ENCODE measurements at regions not wholly inside any gene's neighbourhood (a gene's known extent, or its start where the extent isn't known, plus 50 kb on each side); places are given as distances from the start of the nearest gene placed in this dataset.

- TF ChIP-seq NFAT5 (CRISPR knock-in tag; IDR thresholded peaks at IDR 0.05) (no peak), ZNF382 (CRISPR knock-in tag; IDR thresholded peaks at IDR 0.05; ENCODE audit: borderline replicate concordance) (no peak), ZNF251 (CRISPR knock-in tag; IDR thresholded peaks at IDR 0.05) (no peak), SP5 (CRISPR knock-in tag; IDR thresholded peaks at IDR 0.05; ENCODE audit: borderline replicate concordance, low read depth) (no peak), ZNF674 (CRISPR knock-in tag; IDR thresholded peaks at IDR 0.05; ENCODE audit: low read depth) (no peak)
These were observed 279.9 kb upstream of the SEMA3C start (continued) for GRCh38 chr7:81198766-81199165.

GRCh38 chr7:81197266-81197665 lies 278.4 kb upstream of the SEMA3C start:
- DNase-seq (ENCODE audit: low spot score) = no peak
- Histone ChIP-seq H3K27ac (ENCODE audit: extremely low read length, insufficient read depth, low read length) (no peak overlapping the region), H3K4me2 (ENCODE audit: low read depth, low read length) (no peak overlapping the region), H3K9me3 (ENCODE audit: low read length) (no peaks in the 10 kb centered on the region), H3K9ac (ENCODE audit: insufficient read depth, low read depth, low read length) (no peak overlapping the region), H3K4me1 (ENCODE audit: insufficient read depth, low read length) (0 out of 2 replicates have a peak, but pooled peaks cover 6% of the 10 kb centered on the region), H2AFZ (ENCODE audit: low read length) (no peak overlapping the region), H3K36me3 (replicated peaks in 1 of 2; ENCODE audit: control insufficient read depth in 1 of 2, insufficient read depth in 2 of 2, low read length in 2 of 2) (no peaks in the 10 kb centered on the region), H3K4me3 (replicated peaks in 1 of 3; ENCODE audit: insufficient read depth in 1 of 3, low read depth in 2 of 3, low read length in 3 of 3) (no peak overlapping the region), H4K20me1 (ENCODE audit: insufficient read depth, low read length) (no peaks in the 10 kb centered on the region), H3K27me3 (ENCODE audit: control insufficient read depth in 1 of 2, insufficient read depth in 2 of 2, low read length in 2 of 2) (no peaks in the 10 kb centered on the region), H3K79me2 (ENCODE audit: insufficient read depth, low read length) (no peaks in the 10 kb centered on the region)
- WGBS (ENCODE audit: low lambda C conversion rate) = 0% methylated on average over 2 of the region's 2 CpGs
- intact Hi-C loops (cut with micrococcal nuclease; ENCODE audit: unreplicated experiment) = loop anchor here (5.0 kb wide), 1 partner anchor 85 kb away; no protein-coding TSS in a partner anchor
- FAIRE-seq = no peak
- ChIA-PET POLR2A (no interaction called here), CTCF (ENCODE audit: low intra/inter-chr PET ratio, low total read pairs) (no interaction called here)
- in situ Hi-C loops (cut with HindIII; ENCODE audit: extremely low pct_ligation_motif_present, low pct_unique_long_range_greater_than_20kb) = no loop called here
- ATAC-seq = no peak
- TF ChIP-seq TFDP2 (CRISPR knock-in tag; IDR thresholded peaks at IDR 0.05) (no peak), ZNF430 (CRISPR knock-in tag; IDR thresholded peaks at IDR 0.05) (no peak)
- no TSS peak for BruUV-seq (replicated peaks)

Data from HepG2 (cell line).